HEK293 (cell line): ENCODE measurements at regions not wholly inside any gene's neighbourhood (a gene's known extent, or its start where the extent isn't known, plus 50 kb on each side); places are given as distances from the start of the nearest gene placed in this dataset.

Source experiments
- CTCF ChIA-PET: fragments of 350-600 bp; formaldehyde crosslinking; extraction: SDS; loops from one replicate; lab custom pipeline; 2021; ENCODE audit warnings: antibody characterized with exemption; lab: Yijun Ruan, JAX
- POLR2A ChIA-PET: fragments of 300-600 bp; formaldehyde crosslinking; extraction: SDS; loops from one replicate; lab custom pipeline; 2020; ENCODE audit warnings: antibody characterized with exemption, inconsistent platforms; lab: Yijun Ruan, JAX
- H3K27ac ChIP-seq: fragments of 200-500 bp; sonication (Bioruptor generic); 2 replicates; pipeline ENCODE4 v1.5.1; 2014; ENCODE audit warnings: low read depth, low read length, control low read depth, inconsistent platforms; ENCODE audit errors: extremely low read depth
- H3K36me3 ChIP-seq, 2 experiments: fragments of 200-500 bp in 1 of 2; sonication (Bioruptor generic) in 1 of 2; 1 replicate in 1 of 2; 2 replicates in 1 of 2; pipeline ENCODE4 v1.5.1; 2014 to 2017; ENCODE audit warnings: inconsistent platforms in 2 of 2, low read length in 2 of 2; ENCODE audit not compliant: control insufficient read depth in 2 of 2, insufficient read depth in 1 of 2
- H3K4me1 ChIP-seq: fragments of 200-500 bp; sonication (Bioruptor generic); 2 replicates; pipeline ENCODE4 v1.5.1; 2014; ENCODE audit warnings: mild to moderate bottlenecking, low read length, inconsistent platforms; ENCODE audit not compliant: control insufficient read depth, insufficient read depth
- H3K4me3 ChIP-seq: 2 replicates; pipeline ENCODE4 v1.5.1; 2011; ENCODE audit warnings: low read depth, mild to moderate bottlenecking, control low read depth, low read length, moderate library complexity
- H3K9me3 ChIP-seq: fragments of 200-500 bp; sonication (Bioruptor generic); 2 replicates; pipeline ENCODE4 v1.5.1; 2014; ENCODE audit warnings: low read depth, low read length, inconsistent platforms; ENCODE audit not compliant: control insufficient read depth, insufficient read depth
- EGR2 ChIP-seq: fragments of 450-650 bp; formaldehyde crosslinking; IDR thresholded peaks from 2 replicates; pipeline ENCODE4 v1.5.1; 2016; ENCODE audit warnings: low read depth, missing biosample characterization, missing genetic modification characterization
- HOXA7 ChIP-seq: sonication (generic); formaldehyde crosslinking; IDR thresholded peaks from 2 replicates; pipeline ENCODE4 v1.8.1; 2022; ENCODE audit warnings: missing genetic modification reagents, borderline replicate concordance
- KLF17 ChIP-seq: fragments of 450-650 bp; formaldehyde crosslinking; IDR thresholded peaks from 2 replicates; pipeline ENCODE4 v1.5.1; 2016; ENCODE audit warnings: missing biosample characterization, missing genetic modification characterization
- MYNN ChIP-seq: fragments of 450-650 bp; formaldehyde crosslinking; IDR thresholded peaks from 2 replicates; pipeline ENCODE4 v1.5.1; 2016; ENCODE audit warnings: missing biosample characterization, missing genetic modification characterization, borderline replicate concordance
- MZF1 ChIP-seq: fragments of 450-650 bp; formaldehyde crosslinking; IDR thresholded peaks from 2 replicates; pipeline ENCODE4 v1.5.1; 2017; ENCODE audit warnings: missing biosample characterization, missing genetic modification characterization, borderline replicate concordance
- PRDM6 ChIP-seq: fragments of 450-650 bp; formaldehyde crosslinking; IDR thresholded peaks from 2 replicates; pipeline ENCODE4 v1.5.1; 2017; ENCODE audit warnings: missing biosample characterization, missing genetic modification characterization
- REST ChIP-seq: fragments of 450-650 bp; formaldehyde crosslinking; IDR thresholded peaks from 2 replicates; pipeline ENCODE4 v1.5.1; 2016; ENCODE audit warnings: missing biosample characterization, missing genetic modification characterization
- ZBTB10 ChIP-seq: fragments of 450-650 bp; formaldehyde crosslinking; IDR thresholded peaks from 2 replicates; pipeline ENCODE4 v1.5.1; 2016; ENCODE audit warnings: missing biosample characterization, missing genetic modification characterization
- ZFP3 ChIP-seq: fragments of 450-650 bp; formaldehyde crosslinking; IDR thresholded peaks from 2 replicates; pipeline ENCODE4 v1.5.1; 2016; ENCODE audit warnings: low read depth, missing biosample characterization, missing genetic modification characterization
- ZNF133 ChIP-seq: fragments of 450-650 bp; formaldehyde crosslinking; IDR thresholded peaks from 2 replicates; pipeline ENCODE4 v1.5.1; 2016; ENCODE audit warnings: missing biosample characterization, missing genetic modification characterization
- ZNF274 ChIP-seq, 2 experiments: fragments of 200-500 bp in 1 of 2; fragments of 450-650 bp in 1 of 2; sonication (Bioruptor generic) in 1 of 2; formaldehyde crosslinking in 1 of 2; IDR thresholded peaks; 2 replicates each; pipeline versions ENCODE4 v1.5.1 to v1.6.1; 2014 to 2016; ENCODE audit warnings: borderline replicate concordance in 1 of 2, inconsistent platforms in 1 of 2, low read length in 1 of 2, missing biosample characterization in 1 of 2, missing genetic modification characterization in 1 of 2
- ZNF514 ChIP-seq: fragments of 450-650 bp; formaldehyde crosslinking; IDR thresholded peaks from 2 replicates; pipeline ENCODE4 v1.5.1; 2016; ENCODE audit warnings: missing biosample characterization, missing genetic modification characterization
- ZNF544 ChIP-seq: fragments of 450-650 bp; formaldehyde crosslinking; IDR thresholded peaks from 2 replicates; pipeline ENCODE4 v1.5.0; 2017; ENCODE audit warnings: missing biosample characterization, missing genetic modification characterization
- ZNF560 ChIP-seq: fragments of 450-650 bp; formaldehyde crosslinking; IDR thresholded peaks from 2 replicates; pipeline ENCODE4 v1.5.1; 2017; ENCODE audit warnings: missing biosample characterization, missing genetic modification characterization, borderline replicate concordance
- ZNF600 ChIP-seq: fragments of 450-650 bp; formaldehyde crosslinking; IDR thresholded peaks from 2 replicates; pipeline ENCODE4 v1.5.1; 2016; ENCODE audit warnings: missing biosample characterization, missing genetic modification characterization
- ZNF626 ChIP-seq: fragments of 450-650 bp; sonication (Bioruptor Pico); formaldehyde crosslinking; IDR thresholded peaks from 2 replicates; pipeline ENCODE4 v1.5.1; 2018; ENCODE audit warnings: missing biosample characterization, missing genetic modification characterization, inconsistent platforms
- ZNF677 ChIP-seq: fragments of 450-650 bp; IDR thresholded peaks from 2 replicates; pipeline ENCODE4 v1.5.0; 2018; ENCODE audit warnings: missing biosample characterization, mild to moderate bottlenecking, missing genetic modification characterization, moderate library complexity
- TF ChIP-seq, protein P1 (sequence below): fragments of 450-650 bp; formaldehyde crosslinking; IDR thresholded peaks from 2 replicates; pipeline ENCODE4 v1.5.1; 2017; ENCODE audit warnings: missing biosample characterization, missing genetic modification characterization
- TF ChIP-seq, protein P2 (sequence below): fragments of 450-650 bp; formaldehyde crosslinking; IDR thresholded peaks from 2 replicates; pipeline ENCODE4 v1.5.1; 2017; ENCODE audit warnings: missing biosample characterization, mild to moderate bottlenecking, missing genetic modification characterization, moderate library complexity

GRCh38 chr3:154690413-154690812 is 260.4 kb upstream of the GPR149 start (continued):
- TF ChIP-seq PRDM6 (tag by site-specific recombination), result no peak
- TF ChIP-seq MYNN (tag by site-specific recombination), result no peak
- no peak for TF ChIP-seq EGR2 (tag by site-specific recombination)
- TF ChIP-seq, protein P1, sequence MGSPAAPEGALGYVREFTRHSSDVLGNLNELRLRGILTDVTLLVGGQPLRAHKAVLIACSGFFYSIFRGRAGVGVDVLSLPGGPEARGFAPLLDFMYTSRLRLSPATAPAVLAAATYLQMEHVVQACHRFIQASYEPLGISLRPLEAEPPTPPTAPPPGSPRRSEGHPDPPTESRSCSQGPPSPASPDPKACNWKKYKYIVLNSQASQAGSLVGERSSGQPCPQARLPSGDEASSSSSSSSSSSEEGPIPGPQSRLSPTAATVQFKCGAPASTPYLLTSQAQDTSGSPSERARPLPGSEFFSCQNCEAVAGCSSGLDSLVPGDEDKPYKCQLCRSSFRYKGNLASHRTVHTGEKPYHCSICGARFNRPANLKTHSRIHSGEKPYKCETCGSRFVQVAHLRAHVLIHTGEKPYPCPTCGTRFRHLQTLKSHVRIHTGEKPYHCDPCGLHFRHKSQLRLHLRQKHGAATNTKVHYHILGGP (tag by site-specific recombination), result no peak
- TF ChIP-seq ZNF626 (tag by site-specific recombination), result no peak
- no peak for TF ChIP-seq ZFP3
- no peak for TF ChIP-seq MZF1 (tag by site-specific recombination)
- no peak for TF ChIP-seq ZNF677 (tag by site-specific recombination)
- TF ChIP-seq REST (tag by site-specific recombination), result no peak
- TF ChIP-seq, all 188 proteins: peak for 0

DNA sequence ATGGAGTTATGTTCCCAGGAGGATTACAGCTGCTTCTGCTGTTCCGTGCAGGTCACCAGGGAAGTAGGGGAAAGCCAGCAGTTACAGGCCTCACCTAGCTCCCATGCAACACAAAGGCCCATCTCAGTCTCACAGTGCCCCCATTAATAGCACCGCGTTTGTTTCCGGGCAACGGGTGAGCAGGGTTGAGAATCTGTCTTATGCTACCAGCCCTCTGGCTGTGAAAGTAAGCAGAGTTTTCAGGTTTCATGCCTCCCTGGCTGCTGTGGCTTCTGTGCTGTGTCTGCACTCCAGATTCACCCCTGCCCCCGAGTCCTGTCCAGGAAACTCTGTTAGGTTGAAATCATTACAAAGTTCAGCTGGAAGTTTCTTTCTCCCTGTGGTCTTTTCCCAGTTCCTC is 254.4 kb upstream of the GPR149 start:
- Histone ChIP-seq H3K27ac (no peak overlapping the region), H3K9me3 (no peaks in the 10 kb centered on the region), H3K4me3 (no peak overlapping the region), H3K4me1 (no peaks in the 10 kb centered on the region), H3K36me3 (no peaks in the 10 kb centered on the region)
- ChIA-PET CTCF (no interaction called here), POLR2A (no interaction called here)
- TF ChIP-seq ZNF544 (tag by site-specific recombination) (no peak), HOXA7 (CRISPR knock-in tag) (no peak), ZNF133 (tag by site-specific recombination) (no peak)

GRCh38 chr3:154684021-154684420 is 254.0 kb upstream of the GPR149 start:
- H3K4me3 ChIP-seq, result no peak overlapping the region
- no peaks in the 10 kb centered on the region for H3K36me3 ChIP-seq
- no peak overlapping the region for H3K27ac ChIP-seq
- TF ChIP-seq ZBTB10 (tag by site-specific recombination), result no peak
- TF ChIP-seq ZNF514, result no peak
- TF ChIP-seq, protein P2, sequence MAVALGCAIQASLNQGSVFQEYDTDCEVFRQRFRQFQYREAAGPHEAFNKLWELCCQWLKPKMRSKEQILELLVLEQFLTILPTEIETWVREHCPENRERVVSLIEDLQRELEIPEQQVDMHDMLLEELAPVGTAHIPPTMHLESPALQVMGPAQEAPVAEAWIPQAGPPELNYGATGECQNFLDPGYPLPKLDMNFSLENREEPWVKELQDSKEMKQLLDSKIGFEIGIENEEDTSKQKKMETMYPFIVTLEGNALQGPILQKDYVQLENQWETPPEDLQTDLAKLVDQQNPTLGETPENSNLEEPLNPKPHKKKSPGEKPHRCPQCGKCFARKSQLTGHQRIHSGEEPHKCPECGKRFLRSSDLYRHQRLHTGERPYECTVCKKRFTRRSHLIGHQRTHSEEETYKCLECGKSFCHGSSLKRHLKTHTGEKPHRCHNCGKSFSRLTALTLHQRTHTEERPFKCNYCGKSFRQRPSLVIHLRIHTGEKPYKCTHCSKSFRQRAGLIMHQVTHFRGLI (tag by site-specific recombination), result no peak
- TF ChIP-seq KLF17 (tag by site-specific recombination), result no peak
- TF ChIP-seq ZNF274 (IDR thresholded peaks at IDR 0.05; ENCODE audit: low read length), result no peak
- TF ChIP-seq ZNF274 (tag by site-specific recombination; IDR thresholded peaks at IDR 0.05; ENCODE audit: borderline replicate concordance), result no peak
- TF ChIP-seq ZNF600 (tag by site-specific recombination), result no peak
- no peak for TF ChIP-seq ZNF560 (tag by site-specific recombination)
- H3K9me3 ChIP-seq, result no peaks in the 10 kb centered on the region
- CTCF ChIA-PET, result no interaction called here
- no peaks in the 10 kb centered on the region for H3K4me1 ChIP-seq
- POLR2A ChIA-PET, result no interaction called here
